ENCODE measurements at regions not wholly inside any gene's neighbourhood (a gene's known extent, or its start where the extent isn't known, plus 50 kb on each side); places are given as distances from the start of the nearest gene placed in this dataset.

DNA sequence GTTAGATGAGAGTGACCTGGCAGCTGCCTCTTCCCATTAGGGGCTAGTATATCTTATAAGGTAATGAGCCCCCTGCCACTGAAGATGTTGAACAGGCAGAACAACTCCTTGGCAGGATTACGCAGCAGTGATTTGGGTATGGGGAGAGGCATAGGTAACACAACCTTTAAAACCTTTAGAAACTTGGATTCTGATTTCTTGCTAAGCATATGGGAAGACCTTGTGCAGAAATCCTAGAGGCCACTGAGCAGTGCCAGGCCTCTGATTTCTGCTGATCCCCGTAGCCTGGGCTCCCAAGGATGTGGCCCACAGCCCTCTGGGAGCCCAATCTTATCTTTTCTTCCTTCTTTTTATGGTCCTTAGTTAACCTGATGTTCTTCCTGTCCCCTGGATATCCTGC lies 237.9 kb upstream of the ROPN1 start:
- no peaks in the 10 kb centered on the region for H3K9me3 ChIP-seq (replicated peaks; ENCODE audit: insufficient read depth, low read length)
- no peaks in the 10 kb centered on the region for H3K79me2 ChIP-seq (ENCODE audit: low read length)
- H3K9me2 ChIP-seq (replicated peaks; ENCODE audit: insufficient read depth, low read length) = no peaks in the 10 kb centered on the region
- H4K20me1 ChIP-seq (ENCODE audit: insufficient read depth, low read length) = no peaks in the 10 kb centered on the region
- H2AFZ ChIP-seq (ENCODE audit: low read length) = no peak overlapping the region
- TF ChIP-seq EZH2phosphoT487 (IDR thresholded peaks at IDR 0.05; ENCODE audit: low read length) (no peak), EZH2 (optimal IDR thresholded peaks at IDR 0.05; ENCODE audit: low read depth, low read length) (no peak)
- TF ChIP-seq, protein P1, sequence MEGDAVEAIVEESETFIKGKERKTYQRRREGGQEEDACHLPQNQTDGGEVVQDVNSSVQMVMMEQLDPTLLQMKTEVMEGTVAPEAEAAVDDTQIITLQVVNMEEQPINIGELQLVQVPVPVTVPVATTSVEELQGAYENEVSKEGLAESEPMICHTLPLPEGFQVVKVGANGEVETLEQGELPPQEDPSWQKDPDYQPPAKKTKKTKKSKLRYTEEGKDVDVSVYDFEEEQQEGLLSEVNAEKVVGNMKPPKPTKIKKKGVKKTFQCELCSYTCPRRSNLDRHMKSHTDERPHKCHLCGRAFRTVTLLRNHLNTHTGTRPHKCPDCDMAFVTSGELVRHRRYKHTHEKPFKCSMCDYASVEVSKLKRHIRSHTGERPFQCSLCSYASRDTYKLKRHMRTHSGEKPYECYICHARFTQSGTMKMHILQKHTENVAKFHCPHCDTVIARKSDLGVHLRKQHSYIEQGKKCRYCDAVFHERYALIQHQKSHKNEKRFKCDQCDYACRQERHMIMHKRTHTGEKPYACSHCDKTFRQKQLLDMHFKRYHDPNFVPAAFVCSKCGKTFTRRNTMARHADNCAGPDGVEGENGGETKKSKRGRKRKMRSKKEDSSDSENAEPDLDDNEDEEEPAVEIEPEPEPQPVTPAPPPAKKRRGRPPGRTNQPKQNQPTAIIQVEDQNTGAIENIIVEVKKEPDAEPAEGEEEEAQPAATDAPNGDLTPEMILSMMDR (IDR thresholded peaks at IDR 0.05; ENCODE audit: low read length) = no peak
- no peaks in the 10 kb centered on the region for H3F3A ChIP-seq (ENCODE audit: insufficient read depth, low read length)
- no peak overlapping the region for H3K4me2 ChIP-seq (ENCODE audit: low read depth, low read length)
- DNase-seq = no peak
- H3K4me1 ChIP-seq (ENCODE audit: low read length) = no peaks in the 10 kb centered on the region
- no peaks in the 10 kb centered on the region for H3K36me3 ChIP-seq (replicated peaks; ENCODE audit: insufficient read depth, low read length)
- no peak overlapping the region for H3K9ac ChIP-seq (ENCODE audit: low read length)
- no peak overlapping the region for H3K27ac ChIP-seq (ENCODE audit: low read length)
- no peaks in the 10 kb centered on the region for H3K27me3 ChIP-seq (replicated peaks; ENCODE audit: insufficient read depth, low read length)
- no peak overlapping the region for H3K4me3 ChIP-seq (ENCODE audit: low read length)

- TF ChIP-seq EZH2phosphoT487 (IDR thresholded peaks at IDR 0.05; ENCODE audit: low read length) (no peak), EZH2 (optimal IDR thresholded peaks at IDR 0.05; ENCODE audit: low read depth, low read length) (no peak)
- TF ChIP-seq, protein P1 (IDR thresholded peaks at IDR 0.05; ENCODE audit: low read length) = no peak
- Histone ChIP-seq H3K4me2 (ENCODE audit: low read depth, low read length) (no peak overlapping the region), H3F3A (ENCODE audit: insufficient read depth, low read length) (no peaks in the 10 kb centered on the region), H4K20me1 (ENCODE audit: insufficient read depth, low read length) (no peaks in the 10 kb centered on the region), H3K9ac (ENCODE audit: low read length) (no peak overlapping the region), H3K9me2 (replicated peaks; ENCODE audit: insufficient read depth, low read length) (no peaks in the 10 kb centered on the region), H3K27ac (ENCODE audit: low read length) (no peak overlapping the region), H3K9me3 (replicated peaks; ENCODE audit: insufficient read depth, low read length) (no peaks in the 10 kb centered on the region), H3K27me3 (replicated peaks; ENCODE audit: insufficient read depth, low read length) (no peaks in the 10 kb centered on the region), H3K79me2 (ENCODE audit: low read length) (no peaks in the 10 kb centered on the region), H3K4me1 (ENCODE audit: low read length) (no peaks in the 10 kb centered on the region), H2AFZ (ENCODE audit: low read length) (no peak overlapping the region), H3K4me3 (ENCODE audit: low read length) (no peak overlapping the region), H3K36me3 (replicated peaks; ENCODE audit: insufficient read depth, low read length) (no peaks in the 10 kb centered on the region)
- DNase-seq = no peak
Measured at GRCh38 chr3:124230432-124230831, 238.5 kb upstream of the ROPN1 start.

GRCh38 chr3:124230998-124231397 lies 239.1 kb upstream of the ROPN1 start:
- no peak overlapping the region for H3K27ac ChIP-seq (ENCODE audit: low read length)
- DNase-seq = no peak
- H3K27me3 ChIP-seq (replicated peaks; ENCODE audit: insufficient read depth, low read length) = no peaks in the 10 kb centered on the region
- H3K9ac ChIP-seq (ENCODE audit: low read length) = no peak overlapping the region
- no peaks in the 10 kb centered on the region for H4K20me1 ChIP-seq (ENCODE audit: insufficient read depth, low read length)
- H3K4me2 ChIP-seq (ENCODE audit: low read depth, low read length) = no peak overlapping the region
- H3K4me1 ChIP-seq (ENCODE audit: low read length) = no peaks in the 10 kb centered on the region
- H3K36me3 ChIP-seq (replicated peaks; ENCODE audit: insufficient read depth, low read length) = no peaks in the 10 kb centered on the region
- H3K79me2 ChIP-seq (ENCODE audit: low read length) = no peaks in the 10 kb centered on the region
- TF ChIP-seq EZH2phosphoT487 (IDR thresholded peaks at IDR 0.05; ENCODE audit: low read length) (no peak), EZH2 (optimal IDR thresholded peaks at IDR 0.05; ENCODE audit: low read depth, low read length) (no peak)
- TF ChIP-seq, protein P1 (IDR thresholded peaks at IDR 0.05; ENCODE audit: low read length) = no peak
- H3K9me3 ChIP-seq (replicated peaks; ENCODE audit: insufficient read depth, low read length) = no peaks in the 10 kb centered on the region
- no peaks in the 10 kb centered on the region for H3K9me2 ChIP-seq (replicated peaks; ENCODE audit: insufficient read depth, low read length)
- no peak overlapping the region for H2AFZ ChIP-seq (ENCODE audit: low read length)
- no peak overlapping the region for H3K4me3 ChIP-seq (ENCODE audit: low read length)
- no peaks in the 10 kb centered on the region for H3F3A ChIP-seq (ENCODE audit: insufficient read depth, low read length)
